HG03039 (cell line): ENCODE measurements at regions not wholly inside any gene's neighbourhood (a gene's known extent, or its start where the extent isn't known, plus 50 kb on each side); places are given as distances from the start of the nearest gene placed in this dataset.

Experiments
- ATAC-seq: cut with Tn5 transposase; IDR thresholded peaks from one replicate; pipeline ENCODE4 v1.9.1; 2021; ENCODE audit warnings: mild to moderate bottlenecking, moderate library complexity; ENCODE audit not compliant: unreplicated experiment

GRCh38 chr15:36218322-36218721 lies 361.1 kb upstream of the CDIN1 start:
- ATAC-seq, result no peak

DNA sequence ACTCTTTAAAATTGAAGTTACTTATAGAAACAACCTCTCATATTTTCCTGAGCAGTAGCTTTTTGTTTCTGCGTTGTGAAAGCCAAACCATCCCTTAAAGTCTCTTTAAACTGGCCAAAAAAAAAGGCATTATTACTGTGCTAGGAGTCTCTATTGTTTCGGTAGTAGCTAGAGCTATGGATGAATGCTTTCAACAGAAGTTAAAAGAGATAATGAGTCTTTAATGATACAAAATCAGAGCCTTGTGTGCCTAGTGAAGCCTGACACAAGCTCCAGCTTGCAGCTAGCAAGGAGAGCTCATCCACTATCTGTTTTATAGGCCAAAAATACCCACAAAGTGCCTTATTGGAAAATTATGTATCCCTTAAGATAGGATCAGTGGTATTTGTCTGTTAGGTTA lies 360.4 kb upstream of the CDIN1 start:
- no peak for ATAC-seq

DNA sequence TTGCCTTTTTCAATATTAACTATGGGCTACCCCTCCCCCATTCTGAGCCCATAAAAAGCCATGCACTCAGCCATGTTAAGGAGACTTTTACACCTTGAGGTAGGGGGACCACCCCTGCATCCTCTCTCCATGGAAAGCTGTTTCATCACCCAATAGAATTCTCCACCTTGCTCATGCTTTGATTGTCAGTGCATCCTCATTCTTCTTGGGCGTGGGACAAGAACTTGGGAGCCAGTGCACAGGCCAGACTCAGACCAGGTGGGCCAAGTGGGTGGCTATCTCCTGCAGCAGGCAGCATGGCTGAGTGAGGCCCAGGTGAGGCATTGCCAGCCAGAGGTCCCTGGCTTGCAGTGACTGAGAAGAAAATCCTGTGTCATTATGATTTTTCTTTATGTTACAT lies 357.4 kb upstream of the CDIN1 start:
- no peak for ATAC-seq

GRCh38 chr15:36230776-36231175 lies 348.6 kb upstream of the CDIN1 start:
- no peak for ATAC-seq

GRCh38 chr15:36232491-36232890 lies 346.9 kb upstream of the CDIN1 start:
- ATAC-seq, result no peak

GRCh38 chr15:36234743-36235142 lies 344.7 kb upstream of the CDIN1 start:
- no peak for ATAC-seq

DNA sequence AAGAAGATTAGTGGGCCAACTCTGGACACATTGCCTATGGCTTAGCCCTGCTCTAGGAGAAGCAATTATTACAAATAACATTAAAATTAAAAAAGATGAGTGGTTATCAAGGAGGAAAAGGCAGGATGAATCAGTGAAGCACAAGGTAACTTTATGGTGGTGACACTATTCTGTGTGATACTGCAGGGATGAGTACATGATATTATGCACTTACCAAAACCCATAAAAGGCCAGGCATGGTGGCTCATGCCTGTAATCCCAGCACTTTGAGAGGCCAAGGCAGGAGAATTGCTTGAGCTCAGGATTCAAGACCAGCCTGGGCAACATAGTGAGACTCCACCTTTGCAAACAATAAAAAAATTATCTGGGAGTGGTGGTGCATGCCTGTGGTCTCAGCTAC lies 344.3 kb upstream of the CDIN1 start:
- no peak for ATAC-seq

DNA sequence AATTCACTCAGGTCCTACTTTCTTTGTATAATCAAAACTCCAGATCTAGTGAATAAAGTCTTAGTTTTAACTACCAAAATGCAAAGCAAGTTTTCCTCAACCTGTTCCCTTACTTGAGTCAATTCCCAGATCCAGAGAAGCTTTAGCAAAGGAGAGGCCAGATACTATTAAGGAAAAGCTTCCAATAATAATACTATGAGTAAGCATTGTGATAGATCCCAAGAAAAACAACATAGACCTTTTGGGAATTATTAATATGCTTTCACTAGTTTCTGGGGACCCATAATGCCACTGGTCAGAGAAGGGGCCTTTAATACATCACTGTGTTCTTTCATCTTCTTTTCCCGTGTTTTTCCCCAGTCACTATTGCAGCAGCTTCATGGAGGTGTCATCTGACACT lies 339.9 kb upstream of the CDIN1 start:
- ATAC-seq, result no peak

- ATAC-seq, result no peak
These were observed 328.0 kb upstream of the CDIN1 start for GRCh38 chr15:36251450-36251849.

- ATAC-seq, result no peak
These were observed 327.2 kb upstream of the CDIN1 start for GRCh38 chr15:36252146-36252711.

- ATAC-seq, result no peak
These were observed 325.0 kb upstream of the CDIN1 start for GRCh38 chr15:36254426-36254825.

DNA sequence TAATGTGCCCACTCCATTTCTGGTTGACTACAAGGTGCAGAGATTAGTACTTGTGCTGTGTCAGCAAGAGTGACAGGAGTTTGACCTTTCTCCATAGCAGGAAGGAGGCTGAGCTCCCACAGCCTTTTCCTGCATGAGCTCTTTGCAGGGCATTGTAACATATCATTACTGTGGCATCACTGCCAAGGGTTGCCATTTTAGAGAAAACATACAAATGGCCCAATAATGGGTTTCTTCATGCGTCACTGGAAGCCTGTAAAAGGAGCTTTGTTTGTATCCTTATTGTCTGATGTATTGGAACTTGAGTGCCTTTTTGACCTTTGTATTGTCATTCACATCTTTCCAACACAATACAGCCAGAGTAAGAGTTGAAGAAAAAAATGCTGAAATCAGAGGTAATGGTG lies 323.0 kb upstream of the CDIN1 start:
- ATAC-seq, result no peak

GRCh38 chr15:36263666-36264065 lies 315.8 kb upstream of the CDIN1 start:
- ATAC-seq, result no peak

DNA sequence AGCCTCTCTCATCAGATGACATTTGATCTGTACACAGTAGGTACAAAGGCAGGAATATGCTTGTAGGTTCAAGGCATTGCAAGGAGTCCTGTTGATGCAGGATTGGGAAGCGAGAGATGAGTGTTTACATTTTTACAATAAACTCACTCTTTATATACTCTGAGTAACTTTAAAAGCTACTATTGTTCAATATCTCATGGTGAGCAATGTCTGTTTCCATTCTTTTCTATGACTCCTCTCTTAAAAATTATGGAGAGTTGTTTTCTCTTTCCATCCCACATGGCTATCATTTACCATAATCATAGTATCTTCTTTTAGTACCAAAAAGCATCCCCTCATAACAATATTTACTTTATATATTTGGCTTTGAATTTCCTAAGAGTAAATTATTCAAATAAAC lies 314.0 kb upstream of the CDIN1 start:
- no peak for ATAC-seq

GRCh38 chr15:36271048-36271447 lies 308.4 kb upstream of the CDIN1 start:
- no peak for ATAC-seq

GRCh38 chr15:36275656-36276055 lies 303.8 kb upstream of the CDIN1 start:
- no peak for ATAC-seq

GRCh38 chr15:36278219-36278618 lies 301.2 kb upstream of the CDIN1 start:
- no peak for ATAC-seq

- ATAC-seq, result no peak
These were observed 296.6 kb upstream of the CDIN1 start for GRCh38 chr15:36282821-36283220.

DNA sequence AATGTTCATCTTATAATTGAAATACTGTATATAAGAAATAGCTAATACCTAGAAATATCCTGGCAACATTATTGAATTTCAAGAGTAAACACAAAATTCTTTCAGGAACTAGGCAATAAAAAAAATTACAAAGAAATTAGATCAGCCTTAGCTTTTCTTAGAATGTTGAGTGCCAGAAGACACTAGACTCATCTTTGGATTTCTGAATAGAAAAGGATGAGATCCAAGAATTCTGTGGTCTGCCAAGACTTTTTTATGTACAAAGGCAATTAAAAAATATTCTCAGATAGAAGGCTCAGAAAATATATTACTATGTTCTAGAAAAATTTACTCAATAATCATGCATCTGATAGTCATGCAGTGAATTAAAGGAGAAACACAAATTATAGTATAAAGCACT lies 294.5 kb upstream of the CDIN1 start:
- no peak for ATAC-seq

GRCh38 chr15:36291501-36291900 lies 287.9 kb upstream of the CDIN1 start:
- no peak for ATAC-seq

- ATAC-seq, result no peak
These were observed 285.1 kb upstream of the CDIN1 start for GRCh38 chr15:36294359-36294758.

- no peak for ATAC-seq
These were observed 277.5 kb upstream of the CDIN1 start for GRCh38 chr15:36301947-36302346.

DNA sequence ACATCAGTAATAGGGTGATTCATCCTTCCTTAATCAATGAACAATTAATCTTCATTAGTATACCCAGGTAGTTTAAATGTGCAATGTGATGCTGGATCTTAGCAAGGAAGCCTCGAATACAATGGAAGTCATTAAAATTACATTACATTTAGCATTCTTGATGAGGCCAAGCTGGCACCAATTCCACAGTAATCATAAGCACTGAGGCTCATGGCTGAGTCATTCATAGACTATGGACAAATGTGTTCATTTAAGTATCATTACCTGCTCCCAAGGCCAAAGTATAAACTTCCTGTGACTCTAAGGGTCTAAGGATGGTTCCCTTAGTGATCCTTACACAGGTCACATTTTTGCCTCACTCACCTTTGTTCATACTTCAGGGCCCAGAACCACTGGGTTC lies 266.4 kb upstream of the CDIN1 start:
- ATAC-seq, result no peak
